PC-3 (cell line): ENCODE measurements at regions not wholly inside any gene's neighbourhood (a gene's known extent, or its start where the extent isn't known, plus 50 kb on each side); places are given as distances from the start of the nearest gene placed in this dataset.

Experiments
- EZH2 ChIP-seq: fragments of 300-600 bp; sonication (generic); IDR thresholded peaks from one replicate; pipeline ENCODE4 v1.6.1; 2017; ENCODE audit warnings: antibody characterized with exemption, mild to moderate bottlenecking, low read length; ENCODE audit not compliant: unreplicated experiment
- EZH2phosphoT487 ChIP-seq: fragments of 300-600 bp; sonication (generic); IDR thresholded peaks from 2 replicates; pipeline ENCODE4 v1.6.1; 2018; ENCODE audit warnings: mild to moderate bottlenecking, antibody characterized with exemption, low read length, borderline replicate concordance
- TF ChIP-seq, protein P1 (sequence below): fragments of 300-600 bp; sonication (generic); conservative IDR thresholded peaks from 2 replicates; pipeline ENCODE4 v1.5.1; 2017; ENCODE audit warnings: antibody characterized with exemption, low read depth, mild to moderate bottlenecking, low read length

DNA sequence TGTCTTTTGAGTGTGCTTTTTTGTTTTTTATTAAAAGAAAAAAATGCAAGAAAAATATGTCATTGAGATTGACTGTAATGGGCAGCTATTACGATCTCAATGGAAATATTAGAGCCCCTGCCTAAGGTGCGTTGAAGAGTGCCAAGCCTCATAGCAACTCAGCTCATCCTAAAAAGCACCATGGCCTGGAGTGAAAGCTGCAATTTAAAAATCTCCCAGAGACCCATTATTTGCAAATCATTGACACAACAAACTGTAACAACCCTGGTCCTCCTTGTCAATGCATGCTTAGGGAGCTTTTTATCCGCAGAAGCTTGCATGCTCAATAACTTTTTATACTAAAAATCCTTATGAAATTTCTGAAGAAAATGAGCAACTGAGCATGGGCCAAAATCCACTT, 954.5 kb downstream of the ADGRL2 start:
- TF ChIP-seq, protein P1, sequence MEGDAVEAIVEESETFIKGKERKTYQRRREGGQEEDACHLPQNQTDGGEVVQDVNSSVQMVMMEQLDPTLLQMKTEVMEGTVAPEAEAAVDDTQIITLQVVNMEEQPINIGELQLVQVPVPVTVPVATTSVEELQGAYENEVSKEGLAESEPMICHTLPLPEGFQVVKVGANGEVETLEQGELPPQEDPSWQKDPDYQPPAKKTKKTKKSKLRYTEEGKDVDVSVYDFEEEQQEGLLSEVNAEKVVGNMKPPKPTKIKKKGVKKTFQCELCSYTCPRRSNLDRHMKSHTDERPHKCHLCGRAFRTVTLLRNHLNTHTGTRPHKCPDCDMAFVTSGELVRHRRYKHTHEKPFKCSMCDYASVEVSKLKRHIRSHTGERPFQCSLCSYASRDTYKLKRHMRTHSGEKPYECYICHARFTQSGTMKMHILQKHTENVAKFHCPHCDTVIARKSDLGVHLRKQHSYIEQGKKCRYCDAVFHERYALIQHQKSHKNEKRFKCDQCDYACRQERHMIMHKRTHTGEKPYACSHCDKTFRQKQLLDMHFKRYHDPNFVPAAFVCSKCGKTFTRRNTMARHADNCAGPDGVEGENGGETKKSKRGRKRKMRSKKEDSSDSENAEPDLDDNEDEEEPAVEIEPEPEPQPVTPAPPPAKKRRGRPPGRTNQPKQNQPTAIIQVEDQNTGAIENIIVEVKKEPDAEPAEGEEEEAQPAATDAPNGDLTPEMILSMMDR: no peak
- TF ChIP-seq EZH2 (no peak), EZH2phosphoT487 (no peak)
